ENCODE measurements at regions not wholly inside any gene's neighbourhood (a gene's known extent, or its start where the extent isn't known, plus 50 kb on each side); places are given as distances from the start of the nearest gene placed in this dataset.
A peak's percentile ranks its signal among the peaks of the same experiment; 100 is the strongest.
"Not testable (repeated sequence)": the region's sequence is repeated elsewhere in the genome, so short reads cannot be mapped to it uniquely, and the experiment has no call there.

DNA sequence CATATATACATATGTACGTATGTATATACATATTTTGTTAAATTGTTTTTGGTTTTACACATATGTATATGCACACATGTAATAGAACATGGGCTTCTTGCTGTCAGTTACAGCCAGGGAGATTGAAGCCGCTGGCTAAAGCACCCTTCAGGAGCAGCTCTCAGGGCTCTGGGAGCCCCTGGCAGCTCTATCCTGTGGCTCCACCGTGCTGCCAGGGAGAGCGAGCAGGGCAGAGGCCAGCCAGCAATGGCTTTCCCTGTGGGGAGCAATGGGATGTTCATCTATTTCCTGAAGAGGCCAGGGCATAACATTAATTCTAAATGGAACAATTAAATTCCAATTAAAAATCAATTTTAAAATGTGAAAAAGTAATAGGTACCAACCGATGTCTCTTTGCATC is 102.9 kb downstream of the PSMG1 start:
- no peak for DNase-seq

DNA sequence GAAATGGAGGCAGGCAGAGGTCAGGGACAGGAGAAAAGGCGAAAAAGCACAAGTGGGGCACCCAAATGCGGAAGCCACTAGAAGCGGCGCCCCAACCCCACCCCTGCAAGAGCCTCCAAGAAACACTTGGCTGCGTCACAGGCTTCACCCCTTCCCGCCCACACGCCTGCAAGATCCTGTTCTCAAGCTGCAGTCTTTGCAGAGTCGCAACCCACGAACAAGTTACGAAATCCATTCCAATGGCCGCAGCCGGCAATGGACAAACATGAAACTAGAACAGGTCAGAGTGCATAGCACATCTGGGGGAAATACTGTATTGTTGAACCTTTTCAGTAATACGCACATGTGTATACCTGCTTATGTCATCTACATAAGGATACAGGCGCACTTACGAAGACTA is 103.6 kb downstream of the PSMG1 start:
- DNase-seq, result peak; percentile 69

DNA sequence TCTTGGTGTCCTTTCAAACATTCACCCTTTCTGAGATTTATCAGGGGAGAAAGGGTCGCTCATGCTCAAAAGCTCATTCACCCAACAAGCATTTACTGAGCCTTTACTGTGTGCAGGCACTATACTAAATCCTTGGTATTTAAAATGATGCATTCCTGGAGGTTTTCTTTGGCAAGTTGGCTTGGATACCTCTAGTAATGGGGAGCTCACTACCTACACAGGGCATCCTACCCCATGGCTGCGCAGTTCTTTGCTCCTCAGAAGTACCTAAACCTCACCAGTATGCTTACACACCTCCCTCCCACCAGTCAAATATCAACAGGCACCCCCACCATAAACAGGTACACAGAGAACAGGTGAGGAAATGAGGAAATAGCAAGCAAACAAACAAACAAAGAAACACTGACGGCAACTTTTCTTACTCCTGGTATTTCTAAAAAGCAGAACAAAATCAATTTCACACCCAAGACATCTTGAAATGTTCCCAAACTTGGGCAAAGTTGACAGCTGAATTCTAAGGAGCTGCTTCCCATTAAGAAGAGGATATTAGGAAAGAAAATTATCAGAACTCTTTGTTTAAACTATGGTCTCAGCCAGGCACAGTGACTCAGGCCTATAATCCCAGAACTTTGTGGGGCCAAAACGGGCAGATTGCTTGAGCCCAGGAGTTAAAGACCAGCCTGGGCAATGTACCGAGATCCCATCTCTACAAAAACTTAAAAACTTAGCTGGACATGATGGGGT is 104.8 kb downstream of the PSMG1 start:
- DNase-seq, result no peak

DNA sequence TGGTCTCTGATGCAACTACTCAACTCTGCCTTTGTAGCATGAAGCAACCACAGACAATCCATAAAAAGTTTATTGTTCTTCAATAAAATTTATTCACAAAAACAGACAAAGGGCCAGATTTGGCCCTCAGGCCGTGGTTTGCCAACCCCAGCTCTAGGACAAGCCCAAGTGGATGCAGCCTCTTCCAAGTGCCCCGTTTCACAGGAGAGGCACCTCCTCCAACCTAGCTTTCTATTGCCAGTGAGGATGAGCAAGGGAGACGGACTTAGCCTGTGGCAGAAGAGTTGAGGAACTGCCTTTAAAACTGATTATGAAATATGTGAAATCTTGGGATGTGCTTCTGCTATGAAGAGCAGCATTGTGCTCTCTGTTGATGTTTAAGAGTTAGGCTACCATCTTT is 105.4 kb downstream of the PSMG1 start:
- DNase-seq, result no peak

DNA sequence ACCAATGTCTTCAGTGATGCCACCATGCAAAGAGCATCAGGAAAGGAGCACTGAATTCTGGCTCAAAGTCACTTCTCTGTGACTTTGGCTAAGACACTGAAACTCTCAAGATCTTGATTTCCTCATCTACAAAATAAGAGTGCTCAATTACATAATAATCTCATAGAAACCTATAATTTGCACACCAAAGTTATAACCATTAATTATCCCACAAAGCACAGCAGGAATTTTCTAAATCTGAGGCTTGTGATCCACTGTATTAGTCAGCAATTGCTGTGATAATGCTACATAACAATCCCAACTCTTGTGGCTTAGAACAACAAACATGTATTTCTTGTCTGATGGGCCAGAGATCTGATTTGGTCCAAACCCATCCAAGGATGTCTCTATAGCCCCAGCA is 108.7 kb downstream of the PSMG1 start:
- DNase-seq, result no peak

DNA sequence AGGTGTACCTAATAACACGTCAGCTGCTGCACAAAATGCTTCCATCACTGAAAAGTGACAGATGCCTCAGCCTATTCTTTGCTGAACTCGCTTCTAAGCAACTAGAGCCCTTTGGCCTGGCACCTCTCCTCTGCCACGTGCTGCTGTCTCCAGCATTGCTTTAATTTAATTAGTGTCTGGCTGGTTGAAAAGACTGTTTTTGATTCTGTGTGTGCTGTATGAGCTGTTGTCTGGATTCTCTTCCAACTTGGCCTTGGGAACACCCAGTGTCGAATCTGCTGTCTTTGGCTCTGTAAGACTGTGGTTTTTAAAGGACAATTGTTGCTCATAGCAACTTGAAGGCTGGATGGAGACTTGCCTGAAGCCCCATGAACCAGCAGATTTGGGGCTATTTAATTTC is 109.5 kb downstream of the PSMG1 start:
- DNase-seq, result peak; percentile 54

DNA sequence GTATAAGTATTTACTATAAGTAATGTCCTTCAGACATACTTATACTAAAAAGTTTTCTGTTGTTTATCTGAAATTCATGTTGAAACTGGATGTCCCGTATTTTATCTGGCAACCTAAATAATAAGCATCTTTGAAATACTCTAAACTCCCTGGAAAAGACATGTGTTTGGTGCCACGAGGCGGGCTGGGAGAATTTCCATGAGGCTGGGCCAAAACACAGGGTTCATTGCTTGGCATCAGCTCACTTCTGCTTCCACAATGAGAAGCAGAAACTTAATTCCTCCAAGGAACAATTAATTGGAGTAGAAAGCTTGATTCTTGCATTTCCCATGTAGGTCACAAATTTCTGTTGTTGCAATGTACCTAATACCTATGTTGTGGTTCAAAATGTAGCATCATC is 110.2 kb downstream of the PSMG1 start:
- peak; percentile 74 for DNase-seq

DNA sequence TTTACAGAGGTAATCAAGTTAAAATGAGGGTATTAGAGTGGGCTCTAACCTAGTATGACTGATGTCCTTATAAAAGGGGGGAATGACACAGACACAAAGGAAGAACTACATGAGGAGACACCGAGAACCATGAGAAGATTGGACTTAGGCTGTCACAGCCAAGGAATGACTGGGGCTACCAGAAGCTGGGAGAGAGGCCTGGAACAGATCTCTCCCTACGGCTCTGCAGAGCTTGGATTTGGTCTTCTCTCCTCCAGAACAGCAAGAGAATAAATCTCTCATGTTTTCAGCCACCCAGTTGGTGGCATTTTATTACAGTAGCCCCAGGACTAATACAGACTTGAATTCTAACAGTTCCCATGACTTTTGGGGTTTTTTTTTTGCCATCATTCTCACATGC is 110.8 kb downstream of the PSMG1 start:
- DNase-seq, result no peak

DNA sequence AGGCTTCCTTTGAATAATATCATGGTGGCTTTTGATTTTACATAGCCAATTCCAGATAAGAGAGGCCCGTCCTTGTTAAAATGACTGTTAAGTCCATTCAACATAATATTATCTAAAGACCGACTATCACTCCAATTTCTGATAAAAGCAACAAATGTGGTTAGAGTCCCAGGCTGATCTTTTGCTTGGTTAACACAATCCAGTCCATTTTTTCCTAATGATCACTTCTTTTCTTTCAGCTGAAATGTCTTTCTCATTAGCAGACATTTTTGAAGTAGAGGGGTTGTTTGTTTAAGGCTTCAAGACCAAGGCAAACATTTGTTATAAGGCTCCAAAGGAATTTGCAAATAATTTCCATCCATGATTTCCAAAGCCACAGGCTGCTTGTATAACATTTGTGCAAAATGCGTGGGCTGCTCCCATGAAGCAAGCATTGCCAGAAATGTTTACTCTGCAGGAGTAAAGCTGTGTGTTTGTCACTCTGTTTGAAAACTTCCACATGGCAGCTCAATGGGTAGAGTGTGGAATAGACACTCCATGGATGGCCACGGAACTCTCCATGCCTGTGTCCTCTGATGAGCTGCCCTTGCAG is 111.5 kb downstream of the PSMG1 start:
- DNase-seq, result no peak

DNA sequence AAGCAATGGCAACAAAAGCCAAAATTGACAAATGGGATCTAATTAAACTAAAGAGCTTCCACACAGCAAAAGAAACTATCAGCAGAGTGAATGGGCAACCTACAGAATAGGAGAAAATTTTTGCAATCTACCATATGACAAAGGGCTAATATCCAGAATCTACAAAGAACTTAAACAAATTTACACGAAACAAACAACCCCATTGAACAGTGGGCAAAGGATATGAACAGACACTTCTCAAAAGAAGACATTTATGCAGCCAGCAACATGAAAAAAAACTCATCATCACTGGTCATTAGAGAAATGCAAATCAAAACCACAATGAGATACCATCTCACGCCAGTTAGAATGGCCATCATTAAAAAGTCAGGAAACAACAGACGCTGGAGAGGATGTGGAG is 113.4 kb downstream of the PSMG1 start:
- not testable (repeated sequence) for DNase-seq

DNA sequence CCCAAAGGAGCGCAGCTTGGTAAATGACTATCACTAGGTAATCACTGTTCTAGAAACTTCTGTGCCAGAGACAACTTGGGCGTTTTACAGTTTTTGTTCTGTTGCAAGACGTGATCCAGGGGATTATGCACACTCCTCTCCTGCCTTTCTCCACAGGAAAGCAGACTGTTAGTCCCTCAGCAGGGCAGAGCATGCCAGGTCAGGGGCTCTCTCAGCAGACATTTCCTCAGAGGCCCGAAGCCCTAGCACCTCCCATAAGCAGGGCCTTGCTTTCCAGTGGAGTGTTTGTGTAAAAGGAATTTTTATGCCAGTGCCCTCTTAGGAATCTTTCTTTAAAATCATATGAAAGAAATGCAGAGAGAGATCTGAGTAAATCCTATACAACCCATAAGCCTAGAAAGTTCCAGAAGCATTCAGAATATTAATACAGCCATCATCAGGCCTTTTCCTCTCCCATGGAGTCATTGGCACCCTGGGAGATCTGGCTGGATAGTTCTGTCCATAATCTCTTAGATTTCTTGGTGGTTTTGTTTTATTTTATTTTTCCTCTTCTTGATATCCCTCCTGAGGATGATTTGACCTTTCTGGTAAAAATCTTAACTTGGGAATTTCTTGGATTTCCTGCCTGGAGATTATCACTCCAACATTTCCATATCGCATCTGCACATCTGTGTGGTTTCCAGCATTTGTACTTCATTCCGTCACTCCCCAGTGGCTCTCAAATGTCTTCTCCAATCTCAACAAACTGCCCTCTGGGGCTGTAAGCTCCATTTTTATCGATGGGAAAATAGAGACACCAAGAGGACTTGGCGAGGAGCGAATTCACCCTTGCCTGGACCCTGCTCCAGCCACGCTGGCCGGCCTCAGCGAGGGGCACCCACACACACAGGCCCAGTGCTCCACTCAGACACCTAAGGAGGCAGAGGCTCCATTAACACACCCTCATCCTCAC is 116.1 kb downstream of the PSMG1 start:
- DNase-seq, result no peak

DNA sequence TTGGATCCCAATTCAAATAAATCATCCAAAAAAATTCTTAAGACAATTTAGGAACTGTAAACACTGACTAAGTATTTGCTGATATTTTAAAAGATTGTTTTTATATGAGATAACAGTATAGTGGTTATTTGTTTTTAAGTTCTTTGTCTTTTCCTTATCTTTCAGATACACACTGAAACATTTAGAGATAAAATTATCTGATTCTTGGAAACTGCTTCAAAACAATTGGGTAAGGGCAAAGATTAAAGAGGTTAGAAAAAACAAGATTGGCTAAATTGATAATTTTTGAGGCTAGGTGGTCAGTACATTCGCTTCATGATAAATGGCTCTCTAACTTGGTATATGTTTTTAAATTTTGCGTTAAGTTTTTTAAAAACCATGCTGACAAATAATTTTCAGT is 117.3 kb downstream of the PSMG1 start:
- DNase-seq, result no peak

DNA sequence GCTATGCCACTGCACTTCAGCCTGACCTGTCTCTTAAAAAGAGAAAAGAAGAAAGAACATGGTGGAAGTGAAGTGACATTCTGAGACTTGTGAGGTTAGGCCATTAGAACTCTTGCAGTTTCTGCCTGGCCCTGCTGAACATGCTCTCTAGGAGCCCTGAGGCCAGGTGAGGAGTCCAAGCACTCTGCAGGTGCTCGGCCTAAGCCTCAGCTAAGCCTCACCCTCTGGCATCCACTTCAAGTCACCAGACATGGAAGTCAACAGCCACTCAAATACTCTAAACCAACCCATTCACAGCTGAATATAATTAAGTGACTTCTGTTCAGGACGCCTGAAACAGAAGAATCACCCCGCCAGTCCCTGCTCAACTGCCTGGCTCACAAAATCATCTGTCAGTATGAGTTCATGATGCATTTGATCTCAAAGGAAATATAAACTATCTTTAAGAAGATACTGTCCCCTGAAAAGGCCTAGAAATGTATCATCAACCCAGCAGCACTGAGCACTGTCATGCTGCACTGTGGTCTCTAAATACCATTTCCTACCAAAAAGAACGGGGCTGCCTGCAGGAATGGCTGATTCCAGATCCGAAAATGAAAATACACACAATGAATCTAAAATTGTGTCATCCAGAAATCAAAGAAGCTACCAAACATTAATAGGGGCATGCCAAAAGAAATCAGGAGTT is 118.8 kb downstream of the PSMG1 start:
- no peak for DNase-seq

DNA sequence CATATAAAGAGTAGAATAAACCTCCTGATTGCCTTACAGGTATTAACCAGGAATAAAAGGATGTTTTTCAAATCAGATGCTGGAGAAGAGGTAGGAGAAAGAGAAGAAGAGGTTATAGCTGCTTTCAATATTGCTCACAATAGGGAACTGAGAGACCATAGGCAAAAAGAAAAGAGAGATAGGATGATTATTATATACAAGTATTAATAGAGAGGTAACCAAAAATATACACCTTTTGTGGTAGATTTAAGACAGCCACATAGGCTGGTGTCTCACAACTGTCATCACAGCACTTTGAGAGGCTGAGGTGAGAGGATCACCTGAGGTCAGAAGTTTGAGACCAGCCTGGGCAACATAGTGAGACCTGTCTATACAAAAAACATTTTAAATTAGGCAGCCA is 119.7 kb downstream of the PSMG1 start:
- DNase-seq, result no peak

DNA sequence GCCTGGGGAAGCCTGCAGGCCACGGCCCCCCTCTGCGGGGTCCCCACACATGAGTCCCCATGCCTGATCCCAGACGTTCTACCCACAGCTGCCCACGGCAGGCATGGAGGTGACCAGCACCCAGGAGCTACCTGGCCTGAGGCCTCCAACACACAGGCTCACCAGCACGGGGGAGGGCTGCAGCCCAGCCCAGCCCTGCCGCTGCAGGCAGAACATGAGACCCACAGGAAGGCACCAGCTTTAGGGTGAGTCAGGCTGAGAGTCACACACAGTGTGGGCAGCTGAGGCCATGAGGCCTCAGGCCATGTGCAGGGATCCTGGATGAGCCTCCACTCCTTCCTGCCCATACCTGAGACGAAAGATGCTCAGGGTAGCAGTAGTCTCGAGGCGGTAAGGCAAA is 121.1 kb downstream of the PSMG1 start:
- DNase-seq, result no peak

DNA sequence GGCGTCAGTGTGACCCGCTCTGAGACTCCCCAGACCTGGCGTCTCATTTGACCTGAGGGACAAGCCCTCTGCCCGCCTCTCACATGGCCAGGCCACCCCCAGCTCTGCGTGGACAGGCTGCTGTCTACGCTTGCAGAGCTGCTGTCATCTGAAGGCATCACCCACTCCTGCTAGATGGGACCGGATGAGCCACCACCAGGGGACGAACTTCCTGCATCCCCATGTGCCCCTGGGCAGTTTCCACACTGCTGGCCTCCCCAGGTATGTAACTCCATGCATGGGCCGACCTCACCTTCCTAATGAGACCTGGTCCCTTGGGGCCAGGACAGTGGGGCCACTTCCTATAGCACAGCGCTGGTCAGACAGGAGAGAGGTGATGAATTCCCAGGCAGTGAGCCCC is 121.5 kb downstream of the PSMG1 start:
- no peak for DNase-seq

DNA sequence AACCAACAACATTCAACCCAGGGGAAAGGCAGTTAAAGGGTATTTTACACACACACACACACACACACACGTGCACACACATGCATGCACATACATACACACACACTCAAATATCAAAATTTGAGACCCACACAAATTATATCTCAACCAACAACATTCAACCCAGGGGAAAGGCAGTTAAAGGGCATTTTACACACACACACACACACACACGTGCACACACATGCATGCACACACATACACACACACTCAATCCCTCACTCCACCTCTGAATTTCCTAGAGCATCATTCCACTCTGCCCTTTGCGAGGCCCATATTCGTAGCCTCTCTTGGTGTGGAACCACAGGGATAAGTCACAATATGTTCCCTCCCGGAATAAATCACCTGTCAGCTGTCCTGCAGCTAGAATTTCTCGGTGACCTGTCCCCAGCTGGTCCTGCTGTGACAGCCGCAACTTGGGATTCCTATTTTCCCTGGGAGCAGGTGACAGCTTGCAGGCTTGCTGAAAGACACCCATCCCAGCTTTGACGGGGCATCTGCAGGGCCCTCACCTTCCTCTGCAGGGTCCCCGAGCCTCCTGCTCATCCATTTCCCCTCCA is 122.7 kb downstream of the PSMG1 start:
- no peak for DNase-seq

DNA sequence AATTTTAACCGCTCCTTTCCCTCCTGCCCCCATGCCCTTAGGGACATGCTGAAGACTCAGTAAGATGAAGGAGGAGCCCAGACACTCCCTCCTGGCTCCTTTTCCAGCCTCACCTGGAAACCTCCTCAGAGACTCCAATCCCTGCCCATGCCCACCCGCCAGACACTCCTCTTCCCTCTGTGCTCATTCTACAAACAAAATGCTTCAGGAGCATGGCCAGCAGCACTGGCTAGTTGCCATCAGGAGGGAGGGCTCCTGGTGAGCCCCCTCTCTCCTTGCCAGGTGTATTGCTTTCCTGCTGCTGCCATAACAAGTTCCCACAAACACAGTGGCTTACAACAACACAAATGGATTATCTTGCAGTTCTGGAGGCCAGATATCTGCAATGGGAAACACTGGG is 126.1 kb downstream of the PSMG1 start:
- DNase-seq, result no peak

DNA sequence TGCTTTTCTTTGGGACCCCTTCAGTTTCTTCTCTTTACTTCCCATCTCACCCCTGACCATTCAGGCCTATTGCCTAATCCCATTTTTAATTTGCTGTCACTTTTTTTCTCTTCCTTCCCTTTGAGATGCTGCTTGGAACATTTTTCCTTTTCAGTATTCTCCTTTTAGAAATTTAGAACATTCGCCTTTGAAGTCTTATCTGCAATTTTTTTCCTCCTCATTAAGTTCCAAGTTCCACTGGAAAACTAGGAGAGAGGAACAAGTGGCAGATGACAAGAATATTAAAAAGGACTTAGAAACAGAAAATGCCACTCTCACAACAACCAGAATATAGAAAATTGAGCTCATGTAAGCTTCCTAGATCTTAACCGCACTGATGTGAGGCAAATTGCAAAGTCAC is 126.6 kb downstream of the PSMG1 start:
- DNase-seq, result no peak

DNA sequence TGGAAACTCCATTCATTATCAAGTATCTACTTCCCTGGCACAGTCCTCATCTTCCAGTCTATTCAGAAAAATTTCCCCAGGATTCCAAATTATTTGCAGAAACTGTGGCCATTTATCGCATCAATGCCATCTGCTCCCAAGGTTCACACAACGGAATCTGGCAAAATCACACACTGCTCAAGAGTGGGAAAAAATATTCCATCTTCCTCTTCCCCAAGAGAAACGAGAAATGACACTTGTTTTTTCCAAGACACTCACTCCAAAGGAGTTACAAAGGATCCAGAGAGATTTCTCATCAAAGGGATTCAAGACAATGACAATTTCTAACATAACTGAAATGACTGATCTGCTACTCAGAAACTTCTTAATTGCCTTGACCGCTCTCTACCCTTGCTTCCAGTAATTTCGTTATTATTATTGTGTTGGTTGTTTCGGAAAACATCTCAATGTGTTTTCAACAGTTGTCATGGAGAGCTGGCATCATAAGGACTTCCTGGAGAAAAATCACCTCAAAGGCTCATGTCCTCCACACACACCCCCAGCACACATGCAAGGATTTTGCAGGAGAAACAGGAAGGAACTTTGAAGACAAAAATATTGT is 128.0 kb downstream of the PSMG1 start:
- no peak for DNase-seq

DNA sequence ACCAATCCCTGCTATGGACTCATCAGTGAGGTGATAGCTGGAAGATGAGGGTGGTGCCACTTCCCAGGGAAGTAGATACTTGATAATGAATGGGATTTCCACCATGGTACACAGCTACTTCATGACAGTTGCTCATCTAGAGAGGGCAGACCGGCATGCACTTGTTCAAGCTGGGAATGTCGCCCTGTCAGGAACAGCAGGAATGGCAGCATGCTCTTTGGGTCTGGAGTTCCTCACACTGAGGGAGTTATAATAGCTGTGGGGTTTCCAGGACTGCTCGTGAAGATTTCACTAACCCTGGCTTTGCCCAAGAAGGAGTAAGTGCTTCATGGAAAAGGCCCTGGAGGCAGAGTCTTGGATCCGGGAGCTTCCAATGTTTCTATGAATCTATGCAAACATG is 129.2 kb downstream of the PSMG1 start:
- DNase-seq, result no peak

DNA sequence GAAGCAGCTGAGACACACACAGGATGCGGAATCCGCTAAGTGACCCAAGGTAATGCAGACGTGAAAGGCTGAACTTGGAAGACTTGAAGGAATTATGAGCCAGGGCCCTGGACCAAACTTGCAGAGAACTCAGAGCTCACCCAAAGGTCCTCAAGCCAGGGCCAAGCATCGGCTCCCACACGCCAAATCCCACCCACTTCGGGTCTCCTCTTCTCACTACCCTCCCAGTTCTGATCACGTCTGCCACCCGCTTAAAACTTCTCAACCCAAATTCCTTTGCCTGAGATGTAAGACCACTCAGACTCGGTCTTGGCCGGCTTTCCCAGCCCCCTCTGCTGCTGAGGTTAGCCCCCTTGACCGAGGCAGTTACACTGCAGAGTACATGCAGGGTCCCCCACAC is 130.1 kb downstream of the PSMG1 start:
- DNase-seq, result no peak

Data from femur (tissue), 1 donor.